ENCODE measurements at regions not wholly inside any gene's neighbourhood (a gene's known extent, or its start where the extent isn't known, plus 50 kb on each side); places are given as distances from the start of the nearest gene placed in this dataset.
"Not testable (repeated sequence)": the region's sequence is repeated elsewhere in the genome, so short reads cannot be mapped to it uniquely, and the experiment has no call there.

GRCh38 chr4:86482306-86483172, 111.6 kb upstream of the PTPN13 start:
- no peak for DNase-seq

GRCh38 chr4:86483173-86483490, 111.0 kb upstream of the PTPN13 start:
- DNase-seq = no peak

- no peak for DNase-seq
Measured at GRCh38 chr4:86483773-86484172, 110.3 kb upstream of the PTPN13 start.

- no peak for DNase-seq
Measured at GRCh38 chr4:86484241-86484640, 109.9 kb upstream of the PTPN13 start.

GRCh38 chr4:86487738-86488348, 106.3 kb upstream of the PTPN13 start:
- no peak for DNase-seq

- DNase-seq = no peak
Measured at GRCh38 chr4:86493460-86493859, 100.7 kb upstream of the PTPN13 start.

GRCh38 chr4:86496094-86497080, 97.7 kb upstream of the PTPN13 start:
- no peak for DNase-seq

- no peak for DNase-seq
Measured at GRCh38 chr4:86497131-86497530, 97.0 kb upstream of the PTPN13 start.

- DNase-seq = peak; percentile 10
Measured at GRCh38 chr4:86497980-86498862, 95.9 kb upstream of the PTPN13 start.

GRCh38 chr4:86498863-86499166, 95.3 kb upstream of the PTPN13 start:
- no peak for DNase-seq

- DNase-seq = no peak
Measured at GRCh38 chr4:86500527-86500926, 93.6 kb upstream of the PTPN13 start.

- DNase-seq = no peak
Measured at GRCh38 chr4:86502081-86502480, 92.0 kb upstream of the PTPN13 start.

- DNase-seq = no peak
Measured at GRCh38 chr4:86506591-86506990, 87.5 kb upstream of the PTPN13 start.

- DNase-seq = no peak
Measured at GRCh38 chr4:86508436-86508835, 85.7 kb upstream of the PTPN13 start.

- DNase-seq = no peak
Measured at GRCh38 chr4:86511590-86511989, 82.5 kb upstream of the PTPN13 start.

GRCh38 chr4:86512631-86513030, 81.5 kb upstream of the PTPN13 start:
- no peak for DNase-seq

GRCh38 chr4:86515963-86516362, 78.2 kb upstream of the PTPN13 start:
- not testable (repeated sequence) for DNase-seq

GRCh38 chr4:86521373-86521969, 72.6 kb upstream of the PTPN13 start:
- no peak for DNase-seq

- no peak for DNase-seq
Measured at GRCh38 chr4:86522349-86522748, 71.8 kb upstream of the PTPN13 start.

GRCh38 chr4:86523333-86523732, 70.8 kb upstream of the PTPN13 start:
- no peak for DNase-seq

- DNase-seq = not testable (repeated sequence)
Measured at GRCh38 chr4:86527713-86528112, 66.4 kb upstream of the PTPN13 start.

GRCh38 chr4:86529436-86529835, 64.7 kb upstream of the PTPN13 start:
- DNase-seq = no peak

All from NCI-H1092 (cell line).